Hepatocyte (in vitro differentiated cells): ENCODE measurements at regions not wholly inside any gene's neighbourhood (a gene's known extent, or its start where the extent isn't known, plus 50 kb on each side); places are given as distances from the start of the nearest gene placed in this dataset.

Source experiments
- EZH2 ChIP-seq: fragments of 200-600 bp; sonication (generic); IDR thresholded peaks from 2 replicates; pipeline ENCODE4 v1.6.1; 2016; ENCODE audit warnings: antibody characterized with exemption, mild to moderate bottlenecking, borderline replicate concordance
- TF ChIP-seq, protein P1 (sequence below): fragments of 200-600 bp; sonication (generic); IDR thresholded peaks from 2 replicates; pipeline ENCODE4 v1.5.1; 2016; ENCODE audit warnings: antibody characterized with exemption, mild to moderate bottlenecking; ENCODE audit not compliant: poor library complexity

DNA sequence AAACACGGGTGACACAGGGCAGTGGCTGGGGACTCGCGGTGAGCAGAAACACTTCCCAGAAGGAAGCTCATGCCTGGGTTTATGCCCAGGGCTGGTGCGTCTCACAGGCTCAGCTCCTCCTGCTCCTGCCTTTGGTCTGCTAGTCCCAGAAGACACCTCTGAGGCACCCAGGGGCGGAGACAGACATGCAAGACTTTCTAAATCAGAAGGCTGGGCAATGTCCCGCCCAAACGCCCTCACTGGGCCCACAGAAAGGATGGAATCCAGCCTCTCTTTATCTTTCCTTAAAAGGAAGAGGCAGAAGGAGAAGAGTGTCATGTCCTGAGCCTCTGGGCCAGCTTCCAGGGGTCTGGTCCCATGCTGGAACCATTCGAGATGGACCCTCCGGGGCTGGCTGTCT, 197.7 kb upstream of the RPL38 start:
- TF ChIP-seq, protein P1, sequence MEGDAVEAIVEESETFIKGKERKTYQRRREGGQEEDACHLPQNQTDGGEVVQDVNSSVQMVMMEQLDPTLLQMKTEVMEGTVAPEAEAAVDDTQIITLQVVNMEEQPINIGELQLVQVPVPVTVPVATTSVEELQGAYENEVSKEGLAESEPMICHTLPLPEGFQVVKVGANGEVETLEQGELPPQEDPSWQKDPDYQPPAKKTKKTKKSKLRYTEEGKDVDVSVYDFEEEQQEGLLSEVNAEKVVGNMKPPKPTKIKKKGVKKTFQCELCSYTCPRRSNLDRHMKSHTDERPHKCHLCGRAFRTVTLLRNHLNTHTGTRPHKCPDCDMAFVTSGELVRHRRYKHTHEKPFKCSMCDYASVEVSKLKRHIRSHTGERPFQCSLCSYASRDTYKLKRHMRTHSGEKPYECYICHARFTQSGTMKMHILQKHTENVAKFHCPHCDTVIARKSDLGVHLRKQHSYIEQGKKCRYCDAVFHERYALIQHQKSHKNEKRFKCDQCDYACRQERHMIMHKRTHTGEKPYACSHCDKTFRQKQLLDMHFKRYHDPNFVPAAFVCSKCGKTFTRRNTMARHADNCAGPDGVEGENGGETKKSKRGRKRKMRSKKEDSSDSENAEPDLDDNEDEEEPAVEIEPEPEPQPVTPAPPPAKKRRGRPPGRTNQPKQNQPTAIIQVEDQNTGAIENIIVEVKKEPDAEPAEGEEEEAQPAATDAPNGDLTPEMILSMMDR = no peak
- no peak for TF ChIP-seq EZH2
